H1 (cell line): ENCODE measurements at regions not wholly inside any gene's neighbourhood (a gene's known extent, or its start where the extent isn't known, plus 50 kb on each side); places are given as distances from the start of the nearest gene placed in this dataset.
A peak's percentile ranks its signal among the peaks of the same experiment; 100 is the strongest.

Source experiments
- CTCF ChIA-PET: fragments of 300-600 bp; sonication (Branson Sonifier 250); formaldehyde crosslinking; loops from one replicate; lab custom pipeline; 2021; ENCODE audit not compliant: partially characterized antibody; lab: Charles Lee
- POLR2A ChIA-PET: fragments of 300-600 bp; sonication (Branson Sonifier 250); formaldehyde crosslinking; loops from one replicate; lab custom pipeline; 2021; ENCODE audit warnings: inconsistent platforms; ENCODE audit not compliant: partially characterized antibody; lab: Charles Lee
- DNase-seq, 2 experiments: peaks; one replicate each; pipeline versions ENCODE4 v3.0.0 to v3.0.0-alpha.2; 2010 to 2022; ENCODE audit warnings: low spot score in 2 of 2, low read depth in 1 of 2, mixed read lengths in 1 of 2
- FAIRE-seq: peaks from 2 replicates; lab custom pipeline; 2011; peaks lifted over from hg19 to GRCh38; lab: Jason Lieb, UNC
- H2AFZ ChIP-seq: 2 replicates; pipeline ENCODE4 v1.8.1; 2012; ENCODE audit warnings: low read length, inconsistent platforms
- H2AK5ac ChIP-seq: 2 replicates; pipeline ENCODE4 v1.6.1; 2013; ENCODE audit warnings: low read depth, low read length
- H2BK120ac ChIP-seq: replicated peaks from 2 replicates; pipeline ENCODE3; 2013; ENCODE audit warnings: low read depth, low read length, inconsistent platforms
- H2BK12ac ChIP-seq: 2 replicates; pipeline ENCODE4 v1.6.1; 2013; ENCODE audit warnings: low read depth, low read length
- H2BK15ac ChIP-seq: 2 replicates; pipeline ENCODE4 v1.6.1; 2013; ENCODE audit warnings: low read length
- H2BK20ac ChIP-seq: 2 replicates; pipeline ENCODE4 v1.6.1; 2013; ENCODE audit warnings: low read length
- H2BK5ac ChIP-seq: 2 replicates; pipeline ENCODE4 v1.6.1; 2013; ENCODE audit warnings: low read depth, low read length
- H3K14ac ChIP-seq: 2 replicates; pipeline ENCODE4 v1.6.1; 2013; ENCODE audit warnings: inconsistent platforms; ENCODE audit not compliant: insufficient read length
- H3K18ac ChIP-seq: 2 replicates; pipeline ENCODE4 v1.6.1; 2013; ENCODE audit warnings: low read length; ENCODE audit errors: extremely low read depth
- H3K23ac ChIP-seq: 2 replicates; pipeline ENCODE4 v1.6.1; 2013; ENCODE audit warnings: inconsistent platforms; ENCODE audit not compliant: insufficient read length
- H3K23me2 ChIP-seq: 2 replicates; pipeline ENCODE4 v1.6.1; 2013; ENCODE audit warnings: low read depth, low read length
- H3K27ac ChIP-seq: 2 replicates; pipeline ENCODE4 v1.6.1; 2011; ENCODE audit warnings: low read depth, low read length, inconsistent platforms
- H3K27me3 ChIP-seq, 4 experiments: replicated peaks in 1 of 4; 1 replicate in 1 of 4; 2 replicates in 3 of 4; pipeline versions ENCODE4 v1.6.1 to v1.8.1; 2011 to 2013; ENCODE audit warnings: low read length in 3 of 4, mild to moderate bottlenecking in 3 of 4, inconsistent platforms in 2 of 4, mixed read lengths in 2 of 4, moderate library complexity in 1 of 4; ENCODE audit not compliant: control insufficient read depth in 3 of 4, insufficient read depth in 3 of 4; ENCODE audit errors: extremely low read depth in 1 of 4
- H3K36me3 ChIP-seq, 4 experiments: 2 replicates each; pipeline versions ENCODE4 v1.6.1 to v1.8.1; 2011 to 2013; ENCODE audit warnings: mild to moderate bottlenecking in 4 of 4, low read length in 3 of 4, moderate library complexity in 2 of 4, control low read depth in 1 of 4, inconsistent platforms in 1 of 4; ENCODE audit not compliant: insufficient read depth in 4 of 4, control insufficient read depth in 2 of 4
- H3K4ac ChIP-seq: replicated peaks from 2 replicates; pipeline ENCODE3; 2013; ENCODE audit warnings: low read length, low read depth, mixed read lengths, inconsistent platforms; ENCODE audit not compliant: insufficient read length
- H3K4me1 ChIP-seq, 4 experiments: replicated peaks in 1 of 4; 1 replicate in 1 of 4; 2 replicates in 3 of 4; pipeline versions ENCODE4 v1.6.1 to v1.8.1; 2011 to 2013; ENCODE audit warnings: low read length in 3 of 4, inconsistent platforms in 2 of 4, mixed read lengths in 1 of 4; ENCODE audit not compliant: insufficient read depth in 4 of 4, control insufficient read depth in 3 of 4
- H3K4me2 ChIP-seq, 2 experiments: 2 replicates each; pipeline versions ENCODE4 v1.6.1 to v1.8.1; 2011 to 2013; ENCODE audit warnings: low read depth in 2 of 2, low read length in 2 of 2, control low read depth in 1 of 2, inconsistent platforms in 1 of 2, mild to moderate bottlenecking in 1 of 2; ENCODE audit not compliant: insufficient read depth in 1 of 2
- H3K4me3 ChIP-seq, 4 experiments: fragments of 200-600, 300-600 bp in 1 of 4; sonication (generic), shearing (Covaris generic), sonication (Bioruptor Twin) in 1 of 4; 2 replicates each; pipeline versions ENCODE4 v1.5.1 to v1.8.1; 2011 to 2016; ENCODE audit warnings: low read length in 4 of 4, low read depth in 3 of 4, control low read depth in 2 of 4, inconsistent platforms in 2 of 4, mild to moderate bottlenecking in 2 of 4, mixed read lengths in 1 of 4, moderate library complexity in 1 of 4; ENCODE audit not compliant: insufficient read depth in 2 of 4; ENCODE audit errors: extremely low read depth in 1 of 4
- H3K56ac ChIP-seq: replicated peaks from 2 replicates; pipeline ENCODE3; 2013; ENCODE audit warnings: low read depth, mild to moderate bottlenecking, mixed read lengths, low read length, inconsistent platforms; ENCODE audit not compliant: insufficient read length
- H3K79me1 ChIP-seq: 2 replicates; pipeline ENCODE4 v1.6.1; 2013; ENCODE audit warnings: low read depth, low read length, control low read depth
- H3K79me2 ChIP-seq, 2 experiments: 2 replicates each; pipeline versions ENCODE4 v1.6.1 to v1.8.1; 2012 to 2013; ENCODE audit warnings: low read length in 2 of 2, mild to moderate bottlenecking in 2 of 2, inconsistent platforms in 1 of 2; ENCODE audit not compliant: insufficient read depth in 2 of 2, control insufficient read depth in 1 of 2
- H3K9ac ChIP-seq, 4 experiments: replicated peaks in 1 of 4; 1 replicate in 1 of 4; 2 replicates in 3 of 4; pipeline versions ENCODE4 v1.6.1 to v1.8.1; 2011 to 2013; ENCODE audit warnings: low read depth in 3 of 4, low read length in 3 of 4, control low read depth in 2 of 4, mild to moderate bottlenecking in 2 of 4, moderate library complexity in 2 of 4, inconsistent platforms in 1 of 4; ENCODE audit errors: extremely low read depth in 1 of 4
- H3K9me3 ChIP-seq, 2 experiments: 2 replicates each; pipeline versions ENCODE4 v1.6.1 to v1.8.1; 2012 to 2013; ENCODE audit warnings: mild to moderate bottlenecking in 2 of 2, moderate library complexity in 2 of 2, control low read depth in 1 of 2, inconsistent platforms in 1 of 2, low read depth in 1 of 2, low read length in 1 of 2, mixed read lengths in 1 of 2; ENCODE audit not compliant: insufficient read depth in 2 of 2
- H4K20me1 ChIP-seq, 2 experiments: replicated peaks in 1 of 2; 2 replicates each; pipeline versions ENCODE3 to v1.8.1; 2011 to 2013; ENCODE audit warnings: inconsistent platforms in 2 of 2, low read length in 2 of 2, mild to moderate bottlenecking in 1 of 2; ENCODE audit not compliant: insufficient read depth in 2 of 2, control insufficient read depth in 1 of 2
- H4K5ac ChIP-seq: 2 replicates; pipeline ENCODE4 v1.6.1; 2013; ENCODE audit warnings: low read length, low read depth, mixed read lengths, inconsistent platforms; ENCODE audit not compliant: insufficient read length
- H4K8ac ChIP-seq: 2 replicates; pipeline ENCODE4 v1.8.0; 2013; ENCODE audit warnings: mild to moderate bottlenecking, moderate library complexity, low read length, inconsistent platforms; ENCODE audit not compliant: insufficient read depth; ENCODE audit errors: extremely low read depth
- H4K91ac ChIP-seq: replicated peaks from 2 replicates; pipeline ENCODE3; 2013; ENCODE audit warnings: low read length, mixed read lengths, inconsistent platforms; ENCODE audit not compliant: insufficient read length
- CBX8 ChIP-seq: fragments of 300-800, 300-1000 bp; sonication (generic); IDR thresholded peaks from 2 replicates; pipeline ENCODE4 v1.7.1; 2016; ENCODE audit warnings: low read depth, low read length, borderline replicate concordance
- CTCF ChIP-seq, 3 experiments: IDR thresholded peaks; 1 replicate in 2 of 3; 2 replicates in 1 of 3; pipeline versions ENCODE4 v1.5.1 to v1.6.1; 2011; ENCODE audit warnings: low read length in 3 of 3, mild to moderate bottlenecking in 3 of 3, inconsistent platforms in 2 of 3, low read depth in 1 of 3, moderate library complexity in 1 of 3; ENCODE audit not compliant: insufficient read depth in 1 of 3; ENCODE audit errors: control extremely low read depth in 1 of 3
- KDM5A ChIP-seq: fragments of 200-600 bp; IDR thresholded peaks from 2 replicates; pipeline ENCODE4 v1.7.1; 2012; ENCODE audit warnings: mild to moderate bottlenecking, low read length, inconsistent platforms, mixed read lengths
- POLR2A ChIP-seq, 2 experiments: IDR thresholded peaks; 1 replicate in 1 of 2; 2 replicates in 1 of 2; pipeline ENCODE4 v1.6.1; 2011; ENCODE audit warnings: low read depth in 2 of 2, low read length in 2 of 2, mild to moderate bottlenecking in 2 of 2; ENCODE audit errors: control extremely low read depth in 1 of 2
- RAD21 ChIP-seq, 2 experiments: IDR thresholded peaks in 1 of 2; conservative IDR thresholded peaks in 1 of 2; 2 replicates each; pipeline ENCODE4 v1.6.1; 2011; ENCODE audit warnings: low read depth in 2 of 2, low read length in 2 of 2, improper control_type of control experiment in 1 of 2, inconsistent platforms in 1 of 2, mild to moderate bottlenecking in 1 of 2, moderate library complexity in 1 of 2
- TAF7 ChIP-seq: optimal IDR thresholded peaks from 2 replicates; pipeline ENCODE3; 2011; ENCODE audit warnings: low read depth, mild to moderate bottlenecking, inconsistent platforms, low read length, moderate library complexity, borderline replicate concordance
- TBP ChIP-seq: IDR thresholded peaks from 2 replicates; pipeline ENCODE4 v1.6.1; 2011; ENCODE audit warnings: low read depth, low read length, improper control_type of control experiment
- WGBS, 2 experiments: shearing (Covaris generic) in 1 of 2; methylation state at CpG; one replicate each; pipeline versions ENCODE4 v1.1.6 to v1.1.7; 2013 to 2015; ENCODE audit warnings: low lambda C conversion rate in 2 of 2, mixed read lengths in 2 of 2, inconsistent platforms in 1 of 2, low coverage in 1 of 2, missing lambda C conversion rate in 1 of 2; ENCODE audit not compliant: insufficient replicate concordance in 2 of 2, insufficient coverage in 1 of 2, insufficient read length in 1 of 2; ENCODE audit errors: extremely low coverage in 1 of 2, missing lambda C conversion rate in 1 of 2; 5-methylcytosine and 5-hydroxymethylcytosine counted together

DNA sequence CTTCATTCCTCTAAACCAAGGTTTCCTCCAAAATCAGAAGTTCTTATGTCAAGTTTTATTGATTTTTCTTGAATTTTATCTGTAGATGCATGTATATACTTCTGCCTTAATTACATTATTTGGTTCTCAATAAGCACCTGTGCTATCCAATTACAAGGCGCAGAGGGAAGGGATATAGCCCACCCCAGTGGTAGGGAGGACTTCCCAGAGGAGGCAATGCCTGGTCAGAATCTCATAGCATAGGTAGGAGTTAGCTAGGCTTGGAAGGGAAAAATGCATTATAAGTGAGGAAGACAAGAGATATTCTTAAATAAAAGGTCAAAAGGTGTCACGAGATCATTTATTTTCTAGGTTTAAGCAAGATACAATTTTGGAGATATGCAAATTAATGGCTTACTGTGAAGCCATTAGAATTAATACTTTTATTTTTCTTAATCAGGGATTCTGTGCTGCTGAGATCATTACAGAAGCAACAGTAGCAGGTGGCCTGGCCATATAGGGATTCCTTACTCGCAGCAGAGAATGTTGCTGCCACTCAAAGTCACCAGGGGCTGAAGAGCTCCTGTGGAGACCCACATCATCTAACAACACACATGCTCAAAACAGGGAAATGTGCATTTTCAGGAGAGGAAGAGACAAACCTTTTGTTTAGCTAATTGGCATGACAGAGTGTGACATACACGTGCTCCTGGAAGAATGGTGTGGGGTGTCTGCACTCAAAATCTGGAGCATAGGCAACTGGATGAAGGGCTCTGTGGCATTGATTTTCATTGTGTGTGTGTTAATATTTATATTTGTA, 178.3 kb downstream of the ATG4C start:
- H4K5ac ChIP-seq, result no peak overlapping the region
- CTCF ChIA-PET, result interaction anchor here (0.7 to 5.5 kb wide), 23 partner anchors 12 to 697 kb away, joined by 3 to 53 read pairs (median 4); no protein-coding TSS in a partner anchor
- TF ChIP-seq TBP (no peak), CTCF (IDR thresholded peaks at IDR 0.05; ENCODE audit: control extremely low read depth in 1 of 3, insufficient read depth in 1 of 3, low read depth in 1 of 3, low read length in 3 of 3) (peak in 2 of 3 experiments; percentile 17 to 18; a peak in 2 of 4 replicates), KDM5A (no peak), RAD21 (IDR thresholded peaks at IDR 0.05 in 1 of 2, conservative IDR thresholded peaks at IDR 0.05 in 1 of 2; ENCODE audit: low read depth in 2 of 2, low read length in 2 of 2) (peak; percentile 32 to 50), CBX8 (no peak), TAF7 (no peak), POLR2A (IDR thresholded peaks at IDR 0.05; ENCODE audit: control extremely low read depth in 1 of 2, low read depth in 2 of 2, low read length in 2 of 2) (no peak)

More for the DNA sequence above, 178.3 kb downstream of the ATG4C start:
- 0 out of 4 replicates have a peak overlapping the region, but pooled peaks of 1 of the 2 experiments have one; percentile 4 for H3K4me2 ChIP-seq
- no peaks in the 10 kb centered on the region for H3K9me3 ChIP-seq
- no peaks in the 10 kb centered on the region for H3K23me2 ChIP-seq
- no peak overlapping the region for H3K4ac ChIP-seq
- H3K9ac ChIP-seq, result no peak overlapping the region
- no peak overlapping the region for H4K8ac ChIP-seq
- peaks cover 0 to 2% (median 0%) of the 10 kb centered on the region in 4 experiments; a peak in 1 of 7 replicates for H3K27me3 ChIP-seq
- H3K27ac ChIP-seq, result no peak overlapping the region
- H2BK20ac ChIP-seq, result no peak overlapping the region
- H3K4me3 ChIP-seq, result no peak overlapping the region
- H3K79me1 ChIP-seq, result no peaks in the 10 kb centered on the region
- H3K14ac ChIP-seq, result no peak overlapping the region
- POLR2A ChIA-PET, result no interaction called here
- no peak overlapping the region for H3K56ac ChIP-seq
- WGBS, 2 experiments, result 39% methylated on average over 4 of the region's 4 CpGs; no CpG with 5 or more reads in 1 of the 2 experiments
- no peak overlapping the region for H2BK12ac ChIP-seq
- peaks cover 0 to 15% (median 4%) of the 10 kb centered on the region in 4 experiments; a peak in 6 of 7 replicates for H3K4me1 ChIP-seq
- DNase-seq (no peak), FAIRE-seq (peak; percentile 90)
- H3K23ac ChIP-seq, result no peak overlapping the region
- H2BK120ac ChIP-seq, result no peak overlapping the region
- no peak overlapping the region for H2BK5ac ChIP-seq
- H3K79me2 ChIP-seq, result no peaks in the 10 kb centered on the region
- H3K36me3 ChIP-seq, result no peaks in the 10 kb centered on the region
- H4K91ac ChIP-seq, result no peak overlapping the region
- H2AK5ac ChIP-seq, result no peak overlapping the region
- H2AFZ ChIP-seq, result no peak overlapping the region
- no peaks in the 10 kb centered on the region for H4K20me1 ChIP-seq
- no peak overlapping the region for H3K18ac ChIP-seq
- no peak overlapping the region for H2BK15ac ChIP-seq
